NCI-H2081 treated with DMSO at 0.1 percent for 48 hours (cell line): ENCODE measurements at regions not wholly inside any gene's neighbourhood (a gene's known extent, or its start where the extent isn't known, plus 50 kb on each side); places are given as distances from the start of the nearest gene placed in this dataset.

Source experiments
- DNase-seq: peaks from one replicate; lab custom pipeline; 2025; lab: John Stamatoyannopoulos, UW

DNA sequence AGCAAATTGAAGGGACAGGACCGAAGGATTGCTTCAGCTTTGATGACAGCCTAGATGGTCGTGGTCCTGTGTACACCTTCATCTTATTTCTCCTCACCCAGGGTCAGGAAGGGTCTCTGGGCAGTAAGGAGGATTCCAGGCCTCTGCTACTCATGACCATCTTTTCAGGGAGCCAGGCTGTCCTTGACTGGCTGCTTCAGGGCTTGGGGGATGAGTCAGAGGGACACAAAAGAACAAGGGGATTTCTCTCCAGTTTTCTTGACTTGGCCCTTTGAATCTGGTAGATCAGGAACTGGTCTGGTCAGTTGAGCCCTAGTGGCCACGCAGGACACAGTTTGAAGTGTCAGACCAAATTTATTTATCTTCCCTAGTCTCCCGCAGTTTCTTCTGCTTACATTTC is 402.1 kb upstream of the CHD6 start:
- DNase-seq: no peak

DNA sequence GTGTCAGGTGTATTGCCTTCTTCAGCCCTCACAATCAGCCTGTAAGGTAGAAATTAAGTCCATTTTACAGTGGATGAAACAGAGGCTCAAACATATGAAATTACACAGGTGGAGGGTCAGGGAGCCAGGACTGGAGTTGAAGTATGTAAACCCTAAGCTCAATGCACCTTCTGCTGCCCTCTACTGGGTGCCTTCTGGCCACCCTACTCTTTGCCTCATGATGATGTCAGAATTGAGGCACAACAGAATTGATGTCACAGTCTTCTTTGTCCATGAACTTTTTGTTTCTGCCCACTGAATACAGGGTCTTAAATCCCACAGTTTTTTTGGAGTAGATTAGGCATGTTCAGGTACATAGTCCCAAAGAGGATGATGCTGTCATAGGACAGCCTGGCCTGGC is 400.8 kb upstream of the CHD6 start:
- no peak for DNase-seq

DNA sequence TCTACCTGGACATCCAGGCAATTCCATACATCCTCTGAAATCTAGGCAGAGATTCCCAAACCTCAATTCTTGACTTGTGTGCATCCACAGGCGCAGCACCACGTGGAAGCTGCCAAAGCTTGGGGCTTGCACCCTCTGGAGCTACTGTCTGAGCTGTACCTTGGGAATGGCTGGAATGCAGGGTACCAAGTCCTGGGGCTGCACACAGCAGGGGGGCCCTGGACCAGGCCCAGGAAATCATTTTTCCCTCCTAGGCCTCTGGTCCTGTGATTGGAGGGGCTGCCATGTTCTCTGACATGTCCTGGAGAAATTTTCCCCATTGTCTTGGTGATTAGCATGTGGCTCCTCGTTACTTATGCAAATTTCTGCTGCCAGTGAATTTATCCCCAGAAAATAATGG is 391.9 kb upstream of the CHD6 start:
- DNase-seq: no peak

DNA sequence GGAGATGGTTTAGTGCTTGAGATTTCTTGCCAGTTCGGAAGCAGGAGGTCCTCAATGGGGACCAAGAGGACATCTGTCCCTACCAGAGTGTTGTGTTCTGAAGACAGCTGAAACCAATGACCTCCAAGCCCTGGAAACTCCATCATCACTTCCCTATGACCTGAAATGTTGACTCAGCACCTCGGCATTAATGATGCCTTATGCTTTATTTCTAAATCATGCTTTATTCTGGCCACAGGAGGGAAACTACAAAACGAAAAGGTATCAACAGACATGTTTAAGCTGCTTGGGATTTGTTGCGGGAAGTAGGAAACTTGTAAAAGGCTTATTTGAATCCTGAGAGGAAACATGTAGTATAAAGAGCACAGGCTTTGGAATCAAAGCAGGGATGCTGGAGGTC is 389.1 kb upstream of the CHD6 start:
- no peak for DNase-seq

DNA sequence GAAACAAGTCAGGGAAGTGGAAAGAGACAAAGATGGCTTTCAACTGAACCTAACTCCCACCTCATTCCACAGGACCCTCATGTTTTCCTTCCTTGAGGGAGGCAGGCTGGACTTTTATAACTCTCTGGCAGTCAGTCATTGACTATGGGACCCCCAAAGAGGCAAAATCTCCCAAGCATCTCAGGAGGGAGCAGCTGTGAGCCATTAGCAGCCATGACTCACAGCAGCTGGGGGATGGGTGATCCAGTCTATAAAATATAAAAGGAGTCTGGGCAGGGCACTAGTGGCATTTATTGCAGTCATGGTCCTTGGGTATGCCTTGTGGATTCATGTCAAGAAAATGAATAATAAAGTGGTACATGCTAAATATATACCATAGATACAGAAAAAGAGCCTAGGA is 387.0 kb upstream of the CHD6 start:
- DNase-seq: no peak

DNA sequence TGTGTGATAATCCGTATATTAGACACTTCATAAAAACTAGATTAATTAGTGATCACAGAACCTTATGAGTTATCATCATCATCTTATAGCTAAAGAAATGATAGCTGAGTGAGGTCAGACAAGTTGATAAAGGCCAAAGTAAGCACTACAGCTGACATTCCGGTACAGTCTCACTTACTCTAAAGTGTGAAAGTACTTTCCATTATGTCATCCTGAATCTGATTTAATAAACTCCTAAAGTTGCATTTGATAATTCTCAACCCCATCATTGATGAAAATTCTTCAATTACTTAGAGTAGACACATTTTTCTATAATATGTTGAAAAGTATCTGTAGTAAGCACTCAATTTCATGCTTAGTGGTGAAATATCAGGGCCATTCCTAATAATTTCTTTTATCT is 385.2 kb upstream of the CHD6 start:
- no peak for DNase-seq

DNA sequence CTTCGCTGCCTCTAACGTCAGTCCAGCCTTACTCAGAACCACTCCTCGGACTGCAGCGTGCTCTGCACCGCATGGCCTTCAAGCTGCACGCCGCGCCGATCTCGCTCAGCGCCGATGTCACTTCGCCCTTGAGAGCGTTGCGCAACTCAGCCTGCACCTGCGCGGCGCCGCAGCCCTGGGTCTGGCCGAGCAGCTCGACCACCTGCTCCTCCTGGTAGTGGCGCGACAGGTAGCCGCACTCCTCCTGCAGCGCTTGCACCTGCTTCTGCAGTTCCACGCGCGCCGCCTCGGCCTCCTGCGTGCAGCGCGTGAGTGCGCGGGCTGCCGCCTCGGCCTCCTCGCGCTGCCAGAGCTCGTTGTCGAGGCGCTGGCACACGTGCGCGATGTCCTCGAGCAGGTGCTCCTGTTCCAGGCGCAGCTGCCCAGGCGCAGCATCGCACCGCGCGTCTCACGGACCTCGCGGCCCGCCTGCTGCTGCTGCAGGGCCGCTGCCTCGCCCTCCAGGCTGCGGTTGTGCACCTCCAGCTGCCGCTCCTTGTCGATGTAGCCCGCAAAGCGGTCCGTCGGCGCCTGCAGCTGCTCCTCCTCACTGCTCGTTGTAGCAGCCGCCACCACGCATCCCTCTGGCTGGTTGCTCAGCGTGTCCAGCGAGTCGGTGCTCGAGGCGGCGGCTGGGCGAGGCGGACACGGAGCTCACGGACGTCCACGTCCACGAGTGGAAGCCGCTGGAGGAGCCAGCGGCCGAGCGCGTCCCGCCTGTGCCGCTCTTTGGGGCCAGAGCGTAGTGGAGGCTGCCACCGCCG is 380.6 kb upstream of the CHD6 start:
- no peak for DNase-seq

DNA sequence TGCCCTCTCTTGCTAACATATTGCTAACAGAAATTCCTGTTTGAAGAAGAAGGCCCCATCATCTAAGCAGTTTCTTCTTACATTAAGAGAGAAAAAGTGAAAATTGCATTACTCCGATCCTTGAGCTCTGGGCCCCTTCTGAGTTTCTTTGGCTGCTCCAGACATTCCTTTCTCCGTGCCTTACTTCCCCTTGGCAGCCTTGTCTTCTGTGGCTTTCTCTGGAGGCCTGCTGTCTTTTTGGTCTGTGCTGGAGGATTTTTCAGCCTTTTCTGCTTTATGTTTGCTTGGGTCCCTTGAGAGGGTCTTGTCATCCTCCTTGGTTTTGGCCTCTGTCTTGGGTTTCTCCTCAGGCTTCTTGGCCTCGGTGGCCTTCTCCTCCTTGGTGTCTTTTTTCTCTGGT is 378.8 kb upstream of the CHD6 start:
- DNase-seq: no peak

DNA sequence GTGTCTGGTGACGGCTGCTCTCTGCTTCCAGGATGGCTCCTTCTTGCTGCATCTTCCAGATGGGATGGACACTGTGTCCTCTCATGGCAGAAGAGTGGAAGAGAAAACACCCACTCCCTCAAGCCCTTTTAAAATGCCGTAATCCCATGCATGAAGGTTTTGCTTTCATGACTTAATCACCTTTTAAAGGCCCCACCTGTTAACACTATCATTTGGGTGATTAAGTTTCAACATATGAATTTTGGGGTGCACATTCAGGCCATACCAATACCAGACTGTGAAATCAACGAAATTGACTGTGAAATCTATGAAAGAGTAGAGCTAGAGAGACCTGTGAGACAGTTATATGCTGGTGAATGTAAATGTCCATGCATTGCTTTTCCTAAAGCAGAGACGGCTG is 374.3 kb upstream of the CHD6 start:
- no peak for DNase-seq

DNA sequence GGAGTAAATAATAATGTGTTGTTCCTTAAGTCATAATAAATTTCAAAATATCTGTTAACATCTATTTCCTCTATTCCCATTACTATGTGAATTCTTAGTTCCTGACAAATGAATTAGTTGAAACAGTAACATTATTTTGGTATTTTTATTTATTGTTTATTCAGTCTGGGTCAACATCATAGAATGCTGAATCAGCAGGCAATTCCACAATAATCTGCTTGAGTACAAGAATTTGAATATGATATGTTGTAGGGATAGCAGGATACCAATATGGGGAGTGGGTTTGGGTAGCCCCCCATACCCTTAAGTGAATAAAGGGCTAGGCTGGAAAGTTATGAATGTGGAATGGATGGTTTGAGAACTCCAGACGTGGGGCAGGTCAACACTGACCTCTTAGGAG is 373.2 kb upstream of the CHD6 start:
- DNase-seq: no peak

DNA sequence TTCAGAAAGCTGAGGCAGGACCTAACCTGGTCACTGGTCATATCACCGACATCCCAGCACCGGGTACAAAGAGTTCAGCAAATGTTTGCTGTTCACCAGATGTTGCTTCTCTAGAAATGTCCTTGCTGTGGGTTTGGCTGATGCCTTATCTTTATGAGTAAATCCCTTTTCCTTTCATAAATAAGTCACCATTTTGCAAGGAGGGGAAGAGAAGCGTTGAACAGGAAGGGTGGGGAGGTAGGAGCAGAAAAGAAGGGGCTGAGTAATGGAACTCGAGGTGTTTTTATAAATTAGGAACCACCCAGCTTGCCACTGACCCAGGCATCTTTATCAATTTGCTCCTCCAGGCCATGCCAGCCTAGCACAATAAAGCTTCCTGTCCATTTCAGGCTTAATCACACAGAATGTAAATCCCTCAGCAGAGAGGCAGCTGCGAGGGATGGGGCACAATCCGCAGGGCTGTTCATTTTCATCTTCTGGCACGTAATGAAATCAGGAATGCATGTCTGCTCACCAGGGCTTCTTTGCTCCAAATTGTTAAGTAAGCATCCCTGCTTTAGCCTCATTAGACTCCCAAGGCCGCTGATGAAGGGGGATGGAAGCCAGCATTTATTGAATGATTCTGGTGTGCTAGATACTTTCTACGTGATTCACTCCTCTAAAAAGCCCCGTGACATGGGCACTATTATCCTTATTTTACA is 371.9 kb upstream of the CHD6 start:
- DNase-seq: no peak

DNA sequence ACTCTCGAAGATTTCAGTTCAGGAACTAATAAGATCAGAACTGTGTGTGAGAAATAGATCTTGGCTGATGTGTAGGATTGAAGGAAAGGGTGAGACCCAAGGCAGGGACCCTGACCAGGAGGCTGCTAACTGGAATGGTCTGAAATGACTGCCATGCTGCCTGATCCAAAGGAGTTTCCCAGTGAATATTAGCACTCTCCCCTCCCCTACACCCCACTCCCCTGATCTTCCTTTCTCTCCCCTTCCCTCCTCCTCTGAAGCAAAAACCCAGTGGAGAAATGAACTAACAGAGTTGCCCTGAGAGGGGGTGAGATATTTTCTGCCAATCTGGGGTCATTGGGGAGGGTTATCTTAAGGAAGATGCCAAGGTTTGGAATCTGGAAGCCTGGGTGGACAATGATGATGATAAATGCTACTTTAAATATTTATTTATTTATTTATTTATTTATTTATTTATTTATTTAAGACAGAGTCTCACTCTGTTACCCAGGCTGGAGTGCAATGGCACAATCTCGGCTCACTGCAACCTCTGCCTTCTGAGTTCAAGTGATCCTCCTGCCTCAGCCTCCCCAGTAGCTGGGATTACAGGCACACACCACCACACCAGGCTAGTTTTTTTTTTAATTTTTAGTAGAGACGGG is 371.0 kb upstream of the CHD6 start:
- DNase-seq: no peak

DNA sequence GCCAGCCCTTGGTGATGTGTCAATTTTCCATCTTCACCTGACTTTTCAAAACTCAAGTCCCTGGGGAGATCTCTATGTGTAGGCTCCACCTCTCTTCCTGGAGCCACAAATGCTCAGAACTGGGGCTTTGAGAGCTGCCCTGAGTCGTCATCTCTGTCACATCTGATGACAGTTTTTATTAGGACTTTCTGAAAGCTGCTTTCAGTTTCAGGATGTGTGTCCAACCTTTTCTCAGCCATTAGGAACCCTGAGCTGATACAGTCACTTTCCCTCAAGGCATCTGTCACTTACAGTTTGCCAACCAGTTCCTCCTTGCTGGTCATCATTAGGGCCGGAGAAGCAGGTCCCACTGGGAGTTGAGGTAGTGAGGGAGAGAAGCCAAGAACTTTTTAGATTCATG is 365.9 kb upstream of the CHD6 start:
- no peak for DNase-seq

DNA sequence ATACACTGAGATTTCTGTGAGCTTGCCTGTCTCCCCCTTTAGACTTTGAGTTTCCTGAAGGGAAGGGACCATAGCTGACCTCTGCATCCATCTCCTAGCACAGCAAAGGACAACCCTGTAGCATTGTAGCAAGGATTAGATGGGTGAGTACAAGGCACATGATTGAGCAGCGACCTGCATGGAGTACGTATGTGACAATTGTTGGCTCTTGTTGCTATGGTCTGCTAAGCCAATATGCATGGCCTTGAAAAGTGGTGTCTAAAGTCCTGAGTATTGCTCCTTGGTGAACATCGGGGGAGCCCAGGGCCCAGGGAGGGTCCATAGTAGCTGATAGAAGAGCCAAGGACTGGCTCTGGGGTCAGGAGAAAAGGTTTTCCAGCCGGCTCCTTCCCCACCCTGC is 365.0 kb upstream of the CHD6 start:
- no peak for DNase-seq

DNA sequence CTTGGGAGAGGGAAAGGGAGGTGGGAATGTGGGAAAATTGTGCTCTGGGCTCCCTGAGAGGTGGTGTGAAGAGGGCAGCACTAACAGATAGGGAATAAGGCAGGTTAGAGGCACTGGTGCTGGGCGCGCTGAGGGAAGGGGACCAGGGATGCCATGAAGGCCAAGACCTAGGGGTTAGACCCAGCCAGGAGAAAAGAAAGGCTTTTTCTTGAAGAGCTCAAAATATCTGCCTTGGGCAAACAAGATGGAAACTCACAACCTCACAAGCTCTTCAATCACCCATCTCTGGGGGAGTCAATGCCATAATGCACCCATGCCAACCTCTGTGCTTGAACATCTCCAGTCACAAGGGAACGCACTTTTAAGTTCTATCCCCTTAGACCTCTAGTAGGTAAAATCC is 363.6 kb upstream of the CHD6 start:
- no peak for DNase-seq

DNA sequence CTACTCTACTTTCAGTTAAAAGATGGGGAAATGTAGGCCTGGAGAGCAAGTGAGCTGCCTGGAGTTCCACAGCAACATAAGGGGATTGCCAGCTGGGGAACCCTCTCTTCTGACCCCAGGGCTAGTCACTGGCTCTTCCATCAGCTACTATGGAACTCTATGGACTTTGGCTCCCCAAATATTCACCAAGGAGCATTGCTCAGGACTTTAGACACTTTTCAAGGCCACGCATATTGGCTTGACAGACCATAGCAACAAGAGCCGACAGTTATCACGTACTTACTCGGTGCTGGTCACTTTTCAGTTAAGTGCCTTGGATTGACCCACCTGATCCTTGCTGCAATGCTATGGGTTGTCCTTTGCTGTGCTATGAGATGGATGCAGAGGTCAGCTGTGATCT is 360.7 kb upstream of the CHD6 start:
- DNase-seq: no peak

DNA sequence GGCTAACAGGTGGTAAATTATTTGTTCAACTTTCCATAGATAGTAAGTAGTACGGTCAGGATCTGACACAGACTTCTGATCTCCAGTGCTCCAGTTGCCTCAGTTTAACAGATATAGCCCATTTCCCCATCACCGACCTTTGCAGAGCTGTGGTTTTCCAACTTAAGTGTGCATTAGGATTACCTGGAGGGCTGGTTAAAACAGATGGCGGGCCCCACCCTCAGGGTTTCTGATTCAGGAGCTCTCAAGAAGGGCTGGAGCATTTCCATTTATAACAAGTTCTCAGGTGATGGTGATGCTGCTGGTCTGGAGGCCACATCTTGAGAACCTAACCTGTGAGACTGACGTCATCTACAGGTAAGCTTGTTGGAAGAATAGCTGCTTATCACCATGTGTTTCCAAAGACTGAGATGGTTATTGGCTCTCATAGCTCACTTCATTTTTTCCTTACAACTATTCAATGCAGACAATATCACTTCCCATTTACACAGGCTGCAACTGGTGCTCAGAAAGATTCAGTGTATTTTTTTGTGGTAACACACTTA is 360.1 kb upstream of the CHD6 start:
- DNase-seq: no peak

DNA sequence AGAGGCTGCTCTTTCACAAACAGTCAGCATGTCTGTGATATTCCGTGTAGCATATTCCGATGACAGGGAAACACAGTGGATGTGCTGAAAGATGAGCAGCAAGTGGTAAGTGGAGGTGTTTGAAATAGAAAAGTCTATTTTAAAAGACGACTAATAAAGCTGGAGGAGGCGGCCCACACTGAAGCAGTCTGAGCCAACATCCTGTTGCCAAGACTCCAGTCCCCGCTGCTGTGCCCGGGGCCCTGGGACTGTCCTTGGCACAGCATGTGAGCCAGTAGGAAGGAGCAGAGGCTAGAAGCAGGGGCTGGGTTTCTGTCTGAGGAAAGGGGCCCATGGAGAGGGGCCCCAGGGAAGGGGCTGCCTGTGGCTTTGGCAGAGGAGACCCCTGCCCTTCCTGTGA is 351.5 kb upstream of the CHD6 start:
- no peak for DNase-seq

DNA sequence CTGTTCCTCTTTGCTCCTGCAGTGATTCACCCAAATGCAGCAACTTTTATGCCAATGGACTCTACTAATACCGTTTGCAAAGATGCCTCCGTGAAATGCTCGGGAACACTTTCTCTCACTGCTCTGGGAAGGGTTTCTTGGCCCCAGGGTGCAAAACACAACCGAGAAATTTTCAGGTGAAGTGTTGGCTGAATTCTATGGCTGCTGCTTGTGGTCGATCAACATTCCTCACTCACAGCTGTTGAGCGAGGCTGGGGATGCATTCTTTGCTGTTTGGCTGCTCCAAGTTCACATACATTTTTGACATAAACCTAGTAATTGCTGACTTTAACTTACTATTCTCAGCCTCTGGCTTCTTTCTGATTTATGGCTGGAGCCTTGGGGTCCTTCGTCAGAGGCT is 342.0 kb upstream of the CHD6 start:
- no peak for DNase-seq

DNA sequence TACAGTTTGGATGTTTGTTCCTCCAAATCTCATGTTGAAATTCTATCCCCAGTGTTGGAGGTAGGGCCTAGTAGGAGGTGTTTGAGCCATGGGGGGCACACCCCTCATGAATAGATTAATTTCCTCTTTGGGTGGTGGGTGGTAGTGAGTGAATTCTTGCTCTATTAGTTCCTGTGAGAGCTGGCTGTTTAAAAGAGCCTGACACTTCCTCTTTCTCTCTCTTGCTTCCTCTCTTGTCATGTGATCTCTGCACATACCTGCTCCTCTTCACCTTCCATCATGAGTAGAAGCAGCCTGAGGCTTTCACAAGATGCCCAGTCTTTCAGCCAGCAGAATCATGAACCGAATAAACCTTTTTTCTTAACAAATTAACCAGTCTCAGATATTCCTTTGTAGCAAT is 340.2 kb upstream of the CHD6 start:
- DNase-seq: no peak

DNA sequence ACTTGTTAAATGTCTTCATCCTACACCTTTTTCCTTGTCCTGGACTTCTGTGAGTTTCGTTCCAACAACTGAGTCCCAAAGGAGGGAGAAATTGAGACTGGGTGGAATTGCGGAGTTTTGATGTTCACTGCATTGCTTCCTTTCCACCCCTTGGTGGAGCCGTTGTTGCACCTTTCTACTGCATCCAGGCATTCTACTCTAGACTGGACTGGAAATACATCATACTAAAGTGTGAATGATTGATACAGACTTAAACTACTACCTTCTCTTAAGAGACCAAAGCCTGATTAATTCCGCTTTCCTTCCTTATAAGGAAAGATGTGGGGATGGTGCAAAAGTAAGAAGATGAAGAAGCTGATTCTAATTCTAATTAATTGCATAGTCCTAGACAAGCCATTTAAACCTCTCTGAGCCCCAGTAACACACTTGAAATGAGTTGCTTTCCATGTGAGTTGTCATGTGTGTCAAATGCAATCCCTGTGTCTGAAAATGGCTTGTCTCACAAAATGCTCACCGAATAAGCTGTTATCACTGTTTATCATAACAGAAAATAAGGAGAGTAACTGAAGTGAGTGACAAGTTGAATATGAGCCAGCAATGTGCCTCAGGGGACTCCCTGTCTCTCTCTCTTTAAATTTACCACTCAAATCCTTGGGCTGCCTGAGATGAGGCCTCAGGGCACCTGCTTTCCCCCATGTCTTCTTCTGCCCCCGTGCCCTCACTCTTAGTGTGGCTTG is 338.3 kb upstream of the CHD6 start:
- DNase-seq: no peak

DNA sequence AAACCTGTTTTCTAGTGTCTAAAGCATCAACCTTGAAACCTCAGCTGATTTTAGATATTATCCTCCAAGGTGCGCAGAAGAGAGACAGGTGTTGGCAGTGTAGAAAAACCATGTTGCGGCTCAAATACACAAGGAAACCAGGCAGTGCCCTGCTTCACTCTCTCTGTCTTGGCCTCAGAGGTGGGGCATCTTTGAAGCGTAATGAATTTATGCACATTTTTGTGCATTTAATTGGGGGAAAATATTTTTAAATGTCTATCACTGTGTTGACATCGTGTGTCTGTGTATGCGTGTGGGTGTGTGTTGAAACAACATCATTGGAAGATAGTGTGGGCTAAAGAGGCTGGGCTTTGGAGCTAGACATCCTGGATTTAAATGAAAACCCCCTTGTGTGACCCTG is 334.0 kb upstream of the CHD6 start:
- no peak for DNase-seq
